GM19239 (cell line): ENCODE measurements at regions not wholly inside any gene's neighbourhood (a gene's known extent, or its start where the extent isn't known, plus 50 kb on each side); places are given as distances from the start of the nearest gene placed in this dataset.

Source experiments
- DNase-seq: peaks from one replicate; pipeline ENCODE4 v3.0.0; 2011; ENCODE audit warnings: low spot score; ENCODE audit not compliant: insufficient read length
- FAIRE-seq: peaks from 2 replicates; lab custom pipeline; 2011; peaks lifted over from hg19 to GRCh38; lab: Jason Lieb, UNC

- no peak for DNase-seq
- no peak for FAIRE-seq
Observed at GRCh38 chr2:198478361-198478760, 674.0 kb downstream of the PLCL1 start.

- FAIRE-seq (no peak), DNase-seq (no peak)
Observed at GRCh38 chr2:198476007-198476406, 671.6 kb downstream of the PLCL1 start.

GRCh38 chr2:198471291-198471690 lies 666.9 kb downstream of the PLCL1 start:
- no peak for FAIRE-seq
- DNase-seq = no peak

- no peak for FAIRE-seq
Observed at GRCh38 chr2:198468136-198468535, 663.7 kb downstream of the PLCL1 start.

GRCh38 chr2:198465970-198466369 lies 661.6 kb downstream of the PLCL1 start:
- DNase-seq = no peak
- FAIRE-seq = no peak

More at GRCh38 chr2:198468136-198468535, 663.7 kb downstream of the PLCL1 start:
- DNase-seq = no peak

- DNase-seq = no peak
- FAIRE-seq = no peak
Observed at GRCh38 chr2:198456418-198456817, 652.0 kb downstream of the PLCL1 start.

- no peak for FAIRE-seq
- DNase-seq = no peak
Observed at GRCh38 chr2:198453866-198454265, 649.5 kb downstream of the PLCL1 start.

GRCh38 chr2:198452327-198452726 lies 647.9 kb downstream of the PLCL1 start:
- FAIRE-seq (no peak), DNase-seq (no peak)

- FAIRE-seq (no peak), DNase-seq (no peak)
Observed at GRCh38 chr2:198448789-198449188, 644.4 kb downstream of the PLCL1 start.

- no peak for FAIRE-seq
Observed at GRCh38 chr2:198444800-198445287, 640.5 kb downstream of the PLCL1 start.

GRCh38 chr2:198441901-198442300 lies 637.5 kb downstream of the PLCL1 start:
- DNase-seq (no peak), FAIRE-seq (no peak)

More at GRCh38 chr2:198444800-198445287, 640.5 kb downstream of the PLCL1 start:
- no peak for DNase-seq

- FAIRE-seq (no peak), DNase-seq (no peak)
Observed at GRCh38 chr2:198441246-198441645, 636.9 kb downstream of the PLCL1 start.

- FAIRE-seq (no peak), DNase-seq (no peak)
Observed at GRCh38 chr2:198440833-198441232, 636.4 kb downstream of the PLCL1 start.

- no peak for DNase-seq
- no peak for FAIRE-seq
Observed at GRCh38 chr2:198438331-198438730, 633.9 kb downstream of the PLCL1 start.

- DNase-seq (no peak), FAIRE-seq (no peak)
Observed at GRCh38 chr2:198424112-198424511, 619.7 kb downstream of the PLCL1 start.

GRCh38 chr2:198417836-198418235 lies 613.4 kb downstream of the PLCL1 start:
- FAIRE-seq = no peak
- DNase-seq = no peak

- DNase-seq (no peak), FAIRE-seq (no peak)
Observed at GRCh38 chr2:198414976-198415375, 610.6 kb downstream of the PLCL1 start.

- FAIRE-seq (no peak), DNase-seq (no peak)
Observed at GRCh38 chr2:198411936-198412335, 607.5 kb downstream of the PLCL1 start.

- DNase-seq (no peak), FAIRE-seq (no peak)
Observed at GRCh38 chr2:198408171-198408570, 603.8 kb downstream of the PLCL1 start.

- DNase-seq (no peak), FAIRE-seq (no peak)
Observed at GRCh38 chr2:198405311-198405710, 600.9 kb downstream of the PLCL1 start.

GRCh38 chr2:198401644-198402043 lies 597.3 kb downstream of the PLCL1 start:
- no peak for DNase-seq
- no peak for FAIRE-seq

- DNase-seq = no peak
- FAIRE-seq = no peak
Observed at GRCh38 chr2:198400999-198401398, 596.6 kb downstream of the PLCL1 start.

GRCh38 chr2:198394208-198394607 lies 589.8 kb downstream of the PLCL1 start:
- FAIRE-seq (no peak), DNase-seq (no peak)
